NCI-H226 (cell line): ENCODE measurements at regions not wholly inside any gene's neighbourhood (a gene's known extent, or its start where the extent isn't known, plus 50 kb on each side); places are given as distances from the start of the nearest gene placed in this dataset.
"Not testable (repeated sequence)": the region's sequence is repeated elsewhere in the genome, so short reads cannot be mapped to it uniquely, and the experiment has no call there.

Experiments used
- DNase-seq: peaks from one replicate; pipeline ENCODE4 v3.0.0-alpha.2; 2015

- DNase-seq, result no peak
Observed at GRCh38 chr6:93183531-93183972, 235.8 kb downstream of the EPHA7 start.

GRCh38 chr6:93182938-93183479, 236.3 kb downstream of the EPHA7 start:
- DNase-seq, result no peak

- DNase-seq, result no peak
Observed at GRCh38 chr6:93177918-93178317, 241.4 kb downstream of the EPHA7 start.

GRCh38 chr6:93177438-93177837, 241.9 kb downstream of the EPHA7 start:
- no peak for DNase-seq

- no peak for DNase-seq
Observed at GRCh38 chr6:93176070-93176469, 243.3 kb downstream of the EPHA7 start.

- not testable (repeated sequence) for DNase-seq
Observed at GRCh38 chr6:93173573-93173972, 245.8 kb downstream of the EPHA7 start.

- DNase-seq, result no peak
Observed at GRCh38 chr6:93165850-93166430, 253.4 kb downstream of the EPHA7 start.

- DNase-seq, result no peak
Observed at GRCh38 chr6:93164781-93165180, 254.6 kb downstream of the EPHA7 start.

GRCh38 chr6:93163146-93163545, 256.2 kb downstream of the EPHA7 start:
- DNase-seq, result no peak

GRCh38 chr6:93139408-93140081, 279.8 kb downstream of the EPHA7 start:
- no peak for DNase-seq

GRCh38 chr6:93136111-93136510, 283.2 kb downstream of the EPHA7 start:
- no peak for DNase-seq

- no peak for DNase-seq
Observed at GRCh38 chr6:93124006-93124632, 295.2 kb downstream of the EPHA7 start.

- no peak for DNase-seq
Observed at GRCh38 chr6:93123585-93123984, 295.8 kb downstream of the EPHA7 start.

- DNase-seq, result no peak
Observed at GRCh38 chr6:93120154-93120742, 299.1 kb downstream of the EPHA7 start.

GRCh38 chr6:93105907-93106306, 313.5 kb downstream of the EPHA7 start:
- DNase-seq, result no peak

- DNase-seq, result no peak
Observed at GRCh38 chr6:93105017-93105416, 314.3 kb downstream of the EPHA7 start.

- no peak for DNase-seq
Observed at GRCh38 chr6:93104195-93104817, 315.1 kb downstream of the EPHA7 start.

GRCh38 chr6:93088621-93089501, 330.5 kb downstream of the EPHA7 start:
- no peak for DNase-seq

- DNase-seq, result no peak
Observed at GRCh38 chr6:93087606-93088005, 331.8 kb downstream of the EPHA7 start.

- no peak for DNase-seq
Observed at GRCh38 chr6:93086351-93086750, 333.0 kb downstream of the EPHA7 start.

- DNase-seq, result no peak
Observed at GRCh38 chr6:93083337-93084230, 335.8 kb downstream of the EPHA7 start.
